Right forelimb (tissue), 1 donor: ENCODE measurements at regions not wholly inside any gene's neighbourhood (a gene's known extent, or its start where the extent isn't known, plus 50 kb on each side); places are given as distances from the start of the nearest gene placed in this dataset.
"Not testable (repeated sequence)": the region's sequence is repeated elsewhere in the genome, so short reads cannot be mapped to it uniquely, and the experiment has no call there.

Experiments
- DNase-seq: peaks from one replicate; pipeline ENCODE4 v3.0.0-alpha.2; 2018

DNA sequence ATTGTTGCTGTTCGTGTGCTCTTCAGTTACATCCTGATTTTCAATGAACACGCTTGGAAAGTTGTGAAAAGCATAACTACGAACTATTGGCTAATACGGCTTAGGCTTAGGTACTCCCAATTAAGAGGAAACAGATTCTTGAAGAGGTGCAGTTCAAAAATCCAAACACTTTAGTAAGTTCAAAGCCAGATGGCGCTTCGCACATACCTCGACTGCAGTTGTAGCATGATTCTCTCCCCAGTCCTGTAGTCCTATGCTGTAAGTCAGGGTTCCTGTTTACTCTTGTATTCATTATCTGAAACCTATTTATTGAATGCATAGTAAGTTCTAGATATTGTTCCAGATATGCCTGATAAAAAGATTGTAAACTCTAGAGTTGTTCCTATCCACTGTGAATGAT lies 165.2 kb downstream of the TRIB2 start:
- no peak for DNase-seq

DNA sequence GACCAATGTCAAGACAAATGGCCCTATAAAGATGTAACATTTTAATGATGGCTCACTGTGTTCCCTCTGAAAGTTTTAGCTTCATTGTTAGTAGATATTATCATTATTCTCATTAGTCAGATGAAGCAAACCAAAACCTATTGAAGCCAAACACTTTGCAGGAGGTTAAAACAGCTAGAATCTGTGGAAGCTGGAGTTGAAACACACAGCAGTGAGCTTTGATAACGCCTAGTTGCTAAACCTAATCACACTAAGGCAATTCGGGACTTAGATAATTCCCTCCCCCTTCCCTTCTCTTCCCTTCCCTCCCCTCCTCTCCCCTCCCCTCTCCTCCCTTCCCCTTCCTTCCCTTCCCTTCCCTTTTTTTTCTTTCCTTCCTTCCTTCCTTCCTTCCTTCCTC lies 165.7 kb downstream of the TRIB2 start:
- DNase-seq = no peak

DNA sequence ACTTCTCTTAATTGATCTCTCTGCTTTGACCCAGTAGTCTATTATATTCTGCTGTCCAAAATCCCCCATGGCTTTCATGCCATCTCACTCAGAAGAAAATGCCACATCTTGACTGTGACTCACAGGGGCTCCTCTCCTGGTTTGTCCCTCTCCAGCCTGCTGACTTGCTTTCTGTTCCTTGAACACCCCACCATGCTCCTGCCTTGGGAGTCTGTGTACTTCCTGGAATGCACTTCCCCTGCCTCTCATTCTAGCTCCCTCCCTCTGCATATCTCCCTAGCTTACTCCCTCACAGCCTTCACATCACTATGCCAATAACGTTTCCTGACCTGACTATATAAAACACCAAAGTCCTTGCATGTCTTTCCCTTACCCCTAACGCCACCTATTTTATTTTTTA lies 167.2 kb downstream of the TRIB2 start:
- no peak for DNase-seq

DNA sequence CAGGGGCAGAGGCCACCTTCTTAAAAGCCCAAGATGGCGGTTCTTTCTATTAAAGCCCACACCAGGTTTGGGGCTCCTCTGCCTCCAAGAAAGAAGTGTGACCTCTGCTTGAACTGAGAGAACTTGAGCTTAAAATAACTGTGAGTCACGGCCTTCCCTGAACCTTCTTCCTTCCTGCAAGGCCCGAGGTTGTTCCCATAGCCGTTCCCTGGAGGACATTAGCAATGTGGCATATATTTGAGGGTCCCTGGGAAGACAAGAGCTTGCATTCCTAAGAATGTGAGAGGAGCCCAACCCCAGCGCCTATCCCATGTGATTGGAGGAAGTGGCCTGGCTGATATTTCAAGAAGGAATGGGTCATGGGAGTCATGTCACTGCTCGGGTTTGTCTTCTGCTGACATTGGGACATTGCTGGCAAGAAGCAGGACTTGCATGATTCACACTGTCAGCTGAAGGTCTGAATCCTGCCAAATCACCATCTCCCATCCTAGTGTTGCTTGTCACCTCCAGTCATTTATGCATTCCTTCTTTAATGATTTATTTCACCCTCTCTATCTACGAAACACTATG lies 168.1 kb downstream of the TRIB2 start:
- no peak for DNase-seq

DNA sequence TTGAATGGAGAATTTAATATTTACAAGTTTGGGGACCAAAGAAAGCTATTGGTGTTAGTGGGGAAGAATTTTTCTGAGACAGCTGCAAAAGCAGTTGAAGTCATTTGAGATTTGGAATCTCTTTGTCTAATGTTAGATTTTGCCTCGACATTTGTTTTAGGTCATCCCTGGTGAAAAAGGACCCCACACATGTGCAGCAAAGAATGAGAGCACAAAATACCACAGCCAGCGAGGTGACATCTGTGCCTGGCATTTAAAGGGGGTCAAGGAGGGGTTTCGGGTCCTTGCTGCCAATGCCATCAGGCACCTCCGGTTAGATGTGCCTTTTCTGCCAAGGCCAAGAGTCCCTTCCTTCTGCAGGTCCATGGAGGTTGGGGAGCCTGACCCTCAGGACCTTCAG lies 173.3 kb downstream of the TRIB2 start:
- no peak for DNase-seq

DNA sequence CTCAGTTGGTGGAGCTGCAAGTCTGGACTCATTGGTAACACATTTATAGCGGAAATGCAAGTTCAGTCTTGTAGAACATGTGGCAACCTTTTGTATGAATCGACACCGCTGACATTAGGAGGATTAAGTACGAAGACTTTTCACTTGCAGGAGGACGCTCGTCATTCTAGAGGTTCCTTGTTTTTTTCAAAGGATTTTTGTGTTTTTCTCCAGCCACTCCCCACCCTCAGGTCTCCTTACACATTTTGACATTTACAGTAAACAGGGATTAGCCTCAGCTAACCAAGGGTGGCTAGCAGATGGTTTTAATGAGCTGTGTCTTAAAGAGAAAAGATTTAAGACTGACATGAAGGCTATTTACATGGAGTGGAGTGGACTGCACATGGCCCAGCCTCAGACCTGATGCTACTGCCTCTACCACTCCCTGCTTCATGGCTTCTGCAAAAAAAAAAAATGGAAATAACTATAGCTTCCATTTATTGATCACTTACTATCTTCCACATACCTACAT lies 173.8 kb downstream of the TRIB2 start:
- DNase-seq = no peak

DNA sequence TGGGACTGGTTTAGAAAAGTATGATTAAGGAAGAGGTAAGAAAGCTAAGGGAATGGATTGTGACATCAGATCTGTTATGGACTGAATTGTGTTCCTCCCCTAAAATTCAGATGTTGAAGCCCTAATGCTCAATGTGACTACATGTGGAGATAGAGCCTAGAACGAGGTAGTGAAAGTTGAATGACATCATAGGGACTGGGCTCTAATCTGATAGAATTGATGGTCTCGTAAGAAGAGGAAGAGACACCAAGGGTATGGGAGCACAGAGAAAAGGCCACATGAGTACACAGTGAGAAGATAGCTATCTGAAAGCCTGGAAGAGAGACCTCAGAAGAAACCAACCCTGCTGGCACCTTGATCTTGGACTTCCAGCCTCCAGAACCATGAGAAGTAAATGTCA lies 178.3 kb downstream of the TRIB2 start:
- DNase-seq = no peak

DNA sequence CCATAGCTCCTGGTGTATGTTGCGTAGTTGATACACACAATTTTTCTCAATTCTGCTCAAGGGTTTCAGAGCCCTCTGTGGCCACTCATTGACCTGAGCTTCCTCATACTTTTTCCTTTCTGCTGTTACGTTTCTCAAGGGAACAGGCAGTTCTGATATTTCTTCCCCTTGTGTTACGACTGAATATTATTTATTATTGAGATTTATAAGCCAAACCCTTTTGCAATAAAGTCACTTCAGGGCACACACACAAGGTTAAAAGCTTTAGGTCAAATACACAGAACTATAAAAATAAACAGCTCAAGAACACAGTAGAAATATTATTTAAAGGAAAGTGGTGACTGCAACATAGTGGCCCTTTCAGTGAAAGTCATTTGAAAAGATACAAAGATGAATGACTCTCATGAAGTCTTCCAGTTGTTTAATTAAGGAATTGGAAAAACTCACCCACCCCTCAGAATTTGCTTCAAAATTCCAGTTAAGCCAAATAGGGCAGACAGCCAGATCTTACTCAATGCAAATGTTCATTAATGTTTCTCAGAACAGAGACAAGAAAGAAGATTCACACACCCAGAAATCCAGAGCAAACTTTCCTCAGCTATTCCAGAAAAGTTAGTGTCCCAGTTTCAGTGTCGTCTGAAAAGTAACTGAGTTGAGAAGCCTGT lies 179.7 kb downstream of the TRIB2 start:
- DNase-seq = no peak

DNA sequence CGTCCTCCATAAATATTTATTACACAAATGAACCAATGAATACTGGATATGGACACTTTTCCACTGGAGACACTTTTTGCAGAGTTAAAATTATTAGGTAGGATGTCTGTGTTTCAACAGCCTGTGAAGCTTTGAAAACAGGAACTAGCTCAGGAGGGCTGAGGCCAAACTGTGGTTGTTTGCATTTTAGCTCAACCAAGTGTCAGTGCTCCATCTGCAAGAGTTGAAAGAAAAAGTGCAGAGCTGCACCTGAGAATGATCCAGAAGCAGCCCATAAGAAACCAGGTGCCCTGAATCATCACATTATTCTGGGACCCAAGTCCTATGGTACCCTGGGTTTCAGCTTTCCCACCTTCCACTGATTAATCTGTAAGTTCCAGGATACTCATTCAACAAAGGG lies 180.4 kb downstream of the TRIB2 start:
- DNase-seq = no peak

DNA sequence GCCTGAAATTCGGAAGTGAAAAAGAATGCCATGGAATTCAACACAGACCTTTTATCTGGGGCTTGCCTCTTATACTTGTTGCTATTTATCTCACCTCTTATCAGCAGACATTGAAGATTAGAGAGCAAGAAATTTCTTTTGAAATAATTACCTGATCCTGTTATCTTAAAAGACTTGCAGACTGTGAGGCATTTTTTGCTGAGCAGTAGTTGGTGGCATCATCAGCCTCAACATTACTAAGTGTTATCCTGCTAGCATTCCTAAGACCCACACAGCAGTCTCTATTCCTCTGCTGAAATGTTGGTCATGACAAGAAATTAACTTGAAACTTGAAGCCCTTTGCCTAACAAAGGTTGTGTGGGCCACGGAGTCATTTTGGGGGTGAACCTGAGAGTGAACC lies 186.5 kb downstream of the TRIB2 start:
- no peak for DNase-seq

DNA sequence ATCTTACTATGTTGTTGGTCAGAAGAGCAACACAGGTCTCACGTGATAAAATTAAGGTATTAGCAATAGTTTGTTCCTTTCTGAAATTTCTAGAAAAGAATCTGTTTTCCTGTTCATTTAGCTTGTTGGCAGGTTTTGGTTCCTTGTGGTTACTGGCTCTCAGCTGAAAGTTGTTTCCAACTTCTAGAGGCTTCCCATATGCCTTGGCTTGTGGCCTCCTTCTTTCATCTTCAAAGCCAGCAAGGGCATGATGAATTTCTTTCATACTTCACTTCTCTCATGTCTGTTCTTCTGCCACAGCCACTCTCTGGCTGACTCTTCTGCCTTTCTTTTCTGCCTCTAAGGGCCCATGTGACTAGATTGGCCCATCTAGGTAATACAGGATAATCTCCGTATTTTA lies 193.7 kb downstream of the TRIB2 start:
- DNase-seq = no peak

DNA sequence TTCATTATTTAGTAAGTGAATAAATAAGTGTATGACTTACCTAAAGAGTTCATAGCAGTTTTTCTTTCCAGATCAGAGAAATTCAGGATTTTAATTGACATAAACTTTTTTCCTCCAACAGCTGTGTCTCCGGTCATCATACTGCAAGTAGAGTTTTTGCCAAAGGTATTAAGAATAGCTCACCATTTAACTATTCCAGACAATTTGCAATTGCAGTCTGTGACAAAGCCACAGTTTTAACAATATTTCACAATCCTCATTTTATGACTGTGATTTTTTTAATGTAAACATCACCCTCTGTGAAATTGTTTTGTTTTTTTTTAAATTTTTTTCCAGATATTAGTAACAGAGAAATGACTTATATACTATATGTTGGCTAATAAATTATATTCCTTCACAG lies 199.1 kb downstream of the TRIB2 start:
- DNase-seq = no peak

DNA sequence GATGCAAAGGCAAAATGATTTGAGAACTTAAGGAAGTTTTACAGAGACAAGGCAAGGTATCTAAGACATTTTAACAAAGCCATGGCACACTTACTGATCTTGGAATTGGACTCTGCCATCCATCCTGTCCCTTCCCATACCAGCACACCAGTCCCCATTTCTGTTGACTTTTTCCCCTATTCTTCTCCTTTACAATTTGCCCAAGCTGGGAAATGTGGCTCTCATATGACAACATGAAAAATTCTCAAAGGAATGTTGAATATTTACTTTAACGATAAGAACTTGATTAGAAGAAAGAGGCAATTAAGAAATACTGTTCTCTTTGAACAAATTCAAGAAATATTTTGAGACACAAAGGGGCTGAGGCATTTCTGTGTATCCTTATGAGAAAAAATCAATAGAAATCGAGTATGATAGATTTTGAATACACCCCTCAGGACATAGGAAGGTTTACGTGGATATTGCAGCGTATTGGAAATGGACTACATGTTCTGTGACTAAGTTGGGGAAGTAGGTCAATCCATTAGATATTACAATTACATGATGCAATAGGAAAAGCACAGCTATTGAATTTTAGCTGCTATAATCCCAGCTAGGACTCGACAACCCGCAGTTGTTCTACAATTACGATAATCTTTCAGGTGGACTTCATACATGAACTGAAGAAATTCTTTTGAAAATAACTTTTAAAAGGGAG lies 201.6 kb downstream of the TRIB2 start:
- DNase-seq = no peak

DNA sequence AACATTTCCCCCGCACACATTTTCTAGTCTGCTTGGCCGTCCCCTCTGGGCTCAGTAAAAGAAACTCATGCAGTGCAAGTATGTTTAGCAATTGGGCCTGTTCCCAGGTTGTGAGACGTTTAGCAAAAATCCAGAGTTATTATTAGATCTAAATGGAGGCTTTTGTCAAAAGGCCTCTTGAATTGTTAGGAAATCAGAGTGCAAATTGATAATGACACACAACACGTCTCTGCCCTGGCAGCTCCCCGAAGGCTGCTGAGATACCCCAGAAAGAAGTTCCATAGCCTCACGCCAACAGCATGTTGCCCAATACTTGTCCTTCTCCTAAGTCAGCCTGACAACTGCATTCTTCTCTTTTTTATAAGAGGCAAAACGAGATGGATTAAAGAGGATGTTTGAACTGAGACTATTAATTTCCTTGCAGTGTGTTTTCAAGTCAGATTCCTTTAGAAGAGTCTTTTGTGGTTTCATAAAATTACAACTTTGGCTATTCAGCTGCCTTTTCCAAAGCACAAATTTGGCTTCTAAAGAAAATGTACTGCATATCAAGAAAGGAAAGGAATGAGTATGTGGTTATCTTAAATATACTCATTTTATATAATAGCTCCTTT lies 202.2 kb downstream of the TRIB2 start:
- peak; percentile 57 for DNase-seq

DNA sequence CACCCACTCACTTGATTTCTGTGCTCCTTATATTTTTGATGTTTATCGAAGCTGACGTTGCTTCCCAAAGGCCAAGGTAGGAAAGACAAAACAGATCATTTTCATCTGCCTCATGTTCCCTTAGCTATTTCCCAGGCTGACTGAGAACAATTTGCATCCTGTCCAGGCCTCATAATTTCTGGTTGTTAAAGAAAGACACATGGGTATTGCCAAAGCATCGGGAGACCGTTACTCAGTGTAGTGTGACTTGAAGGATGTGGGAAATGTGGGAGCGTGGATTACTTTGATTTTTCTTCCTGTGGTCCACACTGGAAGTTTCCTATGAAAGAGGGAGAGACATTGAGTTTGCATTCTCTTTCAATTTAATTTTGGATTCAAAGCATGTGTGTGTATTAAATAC lies 204.6 kb downstream of the TRIB2 start:
- no peak for DNase-seq

DNA sequence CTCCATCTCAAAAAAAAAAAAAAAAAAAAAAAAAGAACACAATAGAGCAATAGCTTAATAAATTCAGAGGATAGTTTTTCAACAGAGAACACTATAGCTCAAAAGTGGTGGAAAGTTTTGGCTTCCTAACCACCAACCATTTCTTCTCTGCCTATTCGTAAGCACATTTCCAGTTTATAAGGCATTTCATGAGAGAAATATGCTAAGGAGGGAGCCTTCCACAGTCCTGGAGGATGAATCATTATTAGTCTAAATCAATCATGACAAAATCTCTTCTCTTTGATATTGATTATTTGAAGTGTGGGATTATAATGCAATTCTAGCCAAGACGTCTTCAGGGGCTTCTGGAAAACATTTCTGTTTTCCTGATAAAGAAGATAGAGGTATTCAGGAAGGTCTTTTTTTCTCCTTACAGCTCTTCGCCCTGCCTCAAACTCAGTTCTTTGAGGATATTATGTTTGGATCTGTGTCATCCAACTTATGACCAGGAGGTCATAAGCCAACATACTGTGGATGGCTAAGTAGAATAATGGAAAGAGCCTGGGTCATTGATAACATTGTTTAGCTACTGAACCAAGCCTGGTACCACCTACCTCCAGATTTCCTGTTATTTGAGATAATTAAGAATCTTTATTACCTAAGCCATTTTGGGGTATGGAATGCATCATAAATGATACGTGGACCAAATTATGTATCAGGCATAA lies 207.3 kb downstream of the TRIB2 start:
- no peak for DNase-seq

DNA sequence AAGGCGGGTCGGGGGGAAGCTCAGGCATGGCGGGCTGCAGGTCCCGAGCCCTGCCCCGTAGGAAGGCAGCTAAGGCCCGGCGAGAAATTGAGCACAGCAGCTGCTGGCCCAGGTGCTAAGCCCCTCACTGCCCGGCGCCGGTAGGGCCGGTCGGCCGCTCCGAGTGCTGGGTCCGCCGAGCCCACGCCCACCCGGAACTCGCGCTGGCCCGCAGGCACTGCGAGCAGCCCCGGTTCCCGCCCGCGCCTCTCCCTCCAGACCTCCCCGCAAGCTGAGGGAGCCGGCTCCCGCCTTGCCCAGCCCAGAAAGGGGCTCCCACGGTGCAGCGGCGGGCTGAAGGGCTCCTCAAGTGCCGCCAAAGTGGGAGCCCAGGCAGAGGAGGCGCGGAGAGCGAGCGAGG lies 209.9 kb downstream of the TRIB2 start:
- DNase-seq = not testable (repeated sequence)

DNA sequence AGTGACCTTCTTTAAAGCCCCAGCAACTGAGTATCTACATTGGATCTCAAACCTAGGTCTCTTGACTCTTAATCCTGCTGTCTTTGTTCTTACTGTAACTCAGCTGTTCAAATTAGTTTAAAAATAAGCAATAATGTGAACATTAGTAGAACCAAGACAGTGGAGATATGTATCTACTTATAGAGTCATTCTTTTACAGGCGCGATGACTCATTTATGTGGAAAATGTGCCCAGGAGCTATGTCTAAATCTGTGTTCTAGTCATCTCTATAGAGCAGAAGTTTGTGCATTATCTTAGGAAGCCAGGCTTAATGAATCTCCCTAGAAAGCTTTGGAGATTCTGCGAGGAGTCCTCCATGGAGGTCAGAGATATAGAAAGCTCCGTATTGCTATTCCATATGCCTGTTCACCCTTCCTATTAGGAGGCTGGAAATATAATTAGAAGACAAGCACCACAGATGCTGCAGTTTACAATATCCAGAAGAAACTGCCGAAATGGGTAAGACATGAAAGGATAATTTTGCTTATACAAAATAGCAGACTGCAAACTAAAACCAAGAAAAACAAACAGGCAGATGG lies 211.6 kb downstream of the TRIB2 start:
- DNase-seq = no peak

DNA sequence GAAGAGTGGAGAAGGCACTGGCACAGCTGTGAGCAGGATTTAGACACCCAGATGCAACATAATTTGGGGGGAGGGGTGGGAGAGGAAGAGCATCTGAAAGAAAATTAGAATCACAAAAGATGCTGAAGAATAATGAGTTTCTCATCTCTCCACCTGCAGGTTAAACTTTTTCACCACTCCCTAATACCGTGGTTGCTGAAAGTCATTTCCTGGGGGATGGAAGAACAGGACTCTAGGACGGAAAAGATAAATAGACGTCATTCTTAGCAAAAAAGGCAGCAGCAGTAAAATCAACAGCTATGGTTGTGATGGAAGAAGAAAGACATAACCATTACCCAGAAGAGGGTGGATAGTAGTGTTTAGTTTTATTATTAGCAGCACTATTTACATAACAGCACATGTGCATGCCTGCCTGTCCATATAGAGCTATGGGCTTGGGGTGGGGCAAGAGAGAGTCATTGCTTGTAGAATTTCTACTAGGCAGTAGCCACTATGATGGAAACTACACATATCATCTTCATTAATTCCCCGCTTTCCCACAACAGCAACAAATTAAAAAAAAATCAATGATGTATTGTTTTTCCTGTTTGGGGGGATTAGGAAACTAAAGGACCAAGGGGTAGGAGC lies 212.2 kb downstream of the TRIB2 start:
- no peak for DNase-seq

DNA sequence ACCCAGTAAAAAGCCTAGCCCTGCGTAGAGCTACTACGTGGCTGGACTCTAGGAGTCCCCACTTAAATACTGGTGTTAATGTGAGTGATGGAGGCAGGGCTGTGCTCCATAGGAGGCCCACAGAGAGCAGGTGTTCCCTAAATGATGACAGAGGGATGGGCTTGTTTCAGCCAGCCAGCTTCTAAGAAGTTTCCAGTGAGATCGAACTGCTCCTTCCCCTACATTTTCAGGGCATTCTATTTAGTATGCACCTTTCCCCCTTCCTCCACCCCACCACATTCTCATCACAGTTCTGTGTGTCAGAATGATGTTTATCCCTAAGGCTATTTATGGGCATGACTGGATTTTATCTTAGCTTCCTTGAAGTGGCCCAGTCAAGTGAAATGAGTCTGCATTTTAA lies 213.0 kb downstream of the TRIB2 start:
- DNase-seq = no peak

DNA sequence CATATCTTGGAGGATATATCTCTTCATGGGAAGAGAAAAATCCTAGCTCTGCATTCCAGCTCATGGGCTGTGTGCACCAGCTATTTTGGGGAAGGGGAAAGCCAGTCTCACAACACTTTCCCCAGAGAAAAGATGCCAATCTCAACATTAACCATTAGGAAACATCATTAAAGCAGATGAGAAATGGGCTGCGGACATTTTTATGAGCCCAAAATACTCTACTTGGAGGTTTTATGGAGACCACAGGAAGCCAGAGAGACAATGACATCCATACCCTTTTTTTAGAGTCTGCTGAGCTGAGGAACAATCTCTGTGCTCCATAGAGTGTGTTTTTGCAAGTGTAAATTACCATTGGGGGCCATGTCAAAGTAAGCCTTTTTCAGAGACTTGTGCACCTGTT lies 213.7 kb downstream of the TRIB2 start:
- no peak for DNase-seq

DNA sequence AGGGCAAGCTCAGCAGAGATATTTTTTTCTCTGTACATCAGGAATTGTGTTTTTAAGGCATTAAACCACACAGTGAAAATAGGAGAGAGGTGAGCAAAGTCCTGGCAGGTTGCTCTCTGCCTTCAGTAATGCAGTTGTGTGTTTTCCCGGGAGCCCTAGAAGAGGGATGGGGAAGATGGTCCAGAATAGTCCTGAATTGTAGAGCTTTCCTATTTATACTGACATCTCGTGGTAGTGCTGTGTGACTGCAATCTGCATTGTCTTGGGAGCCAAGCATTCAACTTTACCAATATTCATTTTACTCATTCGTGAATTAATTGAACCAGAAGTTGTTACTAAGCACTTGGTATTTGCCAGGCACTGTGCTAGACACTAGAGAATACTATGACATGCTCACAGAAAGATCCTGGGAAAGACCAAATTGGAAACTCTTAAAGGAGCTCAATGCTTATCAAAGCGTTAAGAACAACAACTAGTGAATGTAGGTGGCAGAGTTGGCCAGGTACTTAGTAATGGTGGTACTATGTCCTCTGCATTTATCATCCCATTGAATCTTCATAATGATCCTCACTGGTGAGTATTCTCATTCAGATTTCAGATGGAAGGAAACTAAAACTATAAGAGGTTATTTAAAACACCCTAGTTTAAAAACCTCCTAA lies 214.6 kb downstream of the TRIB2 start:
- DNase-seq = no peak
